Activated CD8-positive, alpha-beta memory T cell treated with anti-CD3 and anti-CD28 coated beads for 24 hours (primary cell): ENCODE measurements at regions not wholly inside any gene's neighbourhood (a gene's known extent, or its start where the extent isn't known, plus 50 kb on each side); places are given as distances from the start of the nearest gene placed in this dataset.
"Not testable (repeated sequence)": the region's sequence is repeated elsewhere in the genome, so short reads cannot be mapped to it uniquely, and the experiment has no call there.

Source experiments
- DNase-seq: peaks from one replicate; pipeline ENCODE4 v3.0.0-alpha.2; 2020

GRCh38 chr2:84038866-84039265, 420.2 kb downstream of the SUCLG1 start:
- no peak for DNase-seq

GRCh38 chr2:84033347-84033974, 425.6 kb downstream of the SUCLG1 start:
- no peak for DNase-seq

- no peak for DNase-seq
These were observed 427.6 kb downstream of the SUCLG1 start for GRCh38 chr2:84031312-84032050.

GRCh38 chr2:84029903-84030575, 429.0 kb downstream of the SUCLG1 start:
- no peak for DNase-seq

DNA sequence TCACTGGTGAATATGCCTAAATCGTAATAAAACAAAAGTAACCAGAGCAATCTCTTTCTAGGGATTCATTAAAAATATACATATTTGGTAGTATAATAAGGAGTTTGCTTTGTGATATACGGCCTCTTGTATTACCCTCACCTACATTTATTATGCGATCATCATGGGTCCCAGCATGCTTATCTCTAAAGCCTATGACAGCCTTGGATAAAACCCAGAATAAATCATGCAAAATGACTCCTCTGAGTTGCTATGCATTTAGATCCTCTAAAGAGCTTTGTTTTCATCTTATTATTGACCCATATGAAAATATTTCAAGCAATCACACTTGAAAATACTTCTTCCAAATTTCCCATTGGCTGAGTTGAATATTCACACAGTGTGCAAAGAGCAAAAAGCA, 432.3 kb downstream of the SUCLG1 start:
- no peak for DNase-seq

GRCh38 chr2:84022810-84023431, 436.2 kb downstream of the SUCLG1 start:
- DNase-seq: no peak

DNA sequence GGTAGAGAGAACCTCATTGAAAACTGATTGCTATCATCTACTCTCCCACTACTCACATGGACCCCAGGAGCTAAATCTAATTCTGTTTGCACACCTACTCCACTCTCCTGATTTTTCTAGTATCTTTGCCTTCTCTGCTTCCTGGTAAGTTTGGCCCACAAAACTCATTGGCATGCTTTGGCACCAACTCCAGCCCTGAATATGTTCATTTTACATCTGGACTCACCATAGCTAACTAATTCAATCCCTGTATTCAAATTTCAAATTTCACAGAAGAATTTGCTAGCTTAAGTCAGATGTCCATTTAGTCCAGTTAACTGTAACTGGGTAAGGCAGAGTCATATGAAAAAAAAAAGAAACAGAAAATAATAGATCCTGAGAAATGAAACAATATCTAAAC, 442.1 kb downstream of the SUCLG1 start:
- no peak for DNase-seq

DNA sequence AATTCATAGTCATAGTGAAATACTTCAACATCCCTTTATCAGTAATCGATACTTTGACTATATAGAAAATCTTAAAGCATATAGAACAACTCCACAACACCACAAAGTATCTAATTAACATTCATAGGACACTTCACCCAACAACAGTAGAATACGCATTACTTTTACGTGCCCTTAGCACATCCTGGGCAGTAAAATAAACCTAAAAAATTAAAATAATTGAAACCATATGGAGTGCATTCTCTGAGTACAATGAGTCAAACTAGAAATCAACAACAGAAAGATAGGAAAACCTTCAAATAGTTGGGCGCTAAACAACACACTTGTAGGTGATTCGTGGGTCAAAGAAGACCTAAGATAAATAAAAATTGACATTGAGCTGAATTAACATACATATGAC, 442.9 kb downstream of the SUCLG1 start:
- no peak for DNase-seq

DNA sequence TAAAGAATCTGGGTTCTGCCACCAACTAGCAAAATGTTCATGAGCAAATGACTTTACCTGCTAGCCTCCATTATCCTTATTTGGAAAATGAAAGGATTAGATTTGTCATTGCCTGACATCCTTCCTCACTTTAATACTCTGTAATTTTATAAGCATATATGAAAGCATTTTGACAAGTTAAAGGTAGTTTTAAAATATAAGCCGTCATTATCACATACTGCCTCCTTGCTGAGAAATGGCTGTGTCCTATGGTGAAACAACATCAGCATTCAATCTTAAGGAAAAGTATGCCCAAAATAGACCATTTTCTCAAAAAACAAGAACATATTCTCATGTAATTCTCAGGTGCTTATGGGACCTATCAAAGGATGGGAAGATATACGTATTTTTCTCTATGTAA, 461.2 kb downstream of the SUCLG1 start:
- no peak for DNase-seq

GRCh38 chr2:83994633-83995179, 464.4 kb downstream of the SUCLG1 start:
- no peak for DNase-seq

DNA sequence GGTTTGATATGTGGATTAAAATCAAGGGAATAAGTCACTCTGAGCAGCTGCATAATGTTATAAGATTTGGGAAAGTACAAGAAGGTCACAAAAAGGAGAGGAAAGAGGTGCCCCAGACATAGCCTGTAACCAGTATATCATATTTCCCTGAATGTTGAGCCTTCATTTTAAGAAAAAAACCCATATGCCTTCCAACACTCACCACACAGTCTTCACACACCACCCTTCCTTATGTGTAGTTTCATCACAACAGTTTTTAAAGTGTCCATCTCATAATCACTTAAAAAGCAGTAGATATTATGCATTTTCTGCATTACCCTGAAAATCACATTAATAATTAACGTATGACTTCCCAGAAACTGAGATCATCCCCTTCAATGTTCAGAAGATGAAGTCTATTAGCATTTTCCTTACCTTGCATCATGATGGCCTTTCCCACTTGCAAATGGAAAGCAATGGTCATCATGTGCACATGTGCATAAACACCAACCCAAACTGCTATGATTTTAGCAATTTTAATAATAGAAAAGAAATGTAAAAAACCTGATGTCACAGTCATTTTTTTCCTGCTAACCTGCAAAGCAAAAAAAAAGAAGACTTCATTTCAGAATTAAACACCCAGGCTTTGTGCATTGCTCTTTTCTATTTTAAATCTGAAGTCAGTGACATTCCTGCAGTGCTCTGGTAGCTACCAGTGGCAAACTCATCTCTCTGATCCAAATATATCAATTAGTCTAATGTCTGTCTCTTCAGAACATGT, 465.0 kb downstream of the SUCLG1 start:
- no peak for DNase-seq

GRCh38 chr2:83991992-83992391, 467.1 kb downstream of the SUCLG1 start:
- no peak for DNase-seq

DNA sequence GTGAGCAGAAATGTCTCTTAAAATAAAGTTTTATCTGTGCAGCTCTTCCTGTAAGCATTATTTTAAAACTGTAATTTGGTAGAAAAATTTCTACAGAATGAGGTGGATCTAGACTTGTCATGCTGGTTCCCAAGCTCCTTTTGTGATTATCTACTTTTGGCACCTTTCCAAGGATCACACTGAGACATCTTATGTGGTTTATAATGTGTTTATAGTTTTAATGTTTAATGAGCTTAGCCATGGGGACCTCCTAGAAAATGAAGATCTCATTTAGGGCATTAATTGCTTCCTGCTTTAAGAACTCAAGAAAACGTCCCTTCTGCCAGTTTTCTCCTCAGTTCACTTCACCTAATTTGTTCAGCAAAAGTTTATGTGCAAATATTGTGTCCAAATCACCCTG, 468.4 kb downstream of the SUCLG1 start:
- DNase-seq: no peak

- not testable (repeated sequence) for DNase-seq
These were observed 482.5 kb downstream of the SUCLG1 start for GRCh38 chr2:83976628-83977027.

DNA sequence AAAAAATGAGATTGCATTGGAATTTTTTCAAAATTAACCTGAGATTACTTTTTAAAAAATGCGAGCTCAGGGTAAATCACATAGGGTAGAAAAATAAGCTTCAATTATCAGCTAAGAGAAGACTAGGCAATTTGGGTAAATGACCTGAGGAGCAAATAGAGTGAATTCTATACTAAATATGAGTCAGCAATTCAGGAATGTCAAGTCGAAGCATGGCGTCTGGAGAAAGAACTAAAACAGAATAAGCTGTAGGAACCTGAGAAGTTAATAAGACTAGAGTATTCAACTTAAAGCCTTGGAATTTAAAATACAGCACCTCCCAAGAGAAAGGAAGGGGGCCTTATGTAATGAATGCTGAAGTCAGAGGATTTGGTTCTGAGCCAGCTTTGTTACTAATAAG, 487.0 kb downstream of the SUCLG1 start:
- no peak for DNase-seq

DNA sequence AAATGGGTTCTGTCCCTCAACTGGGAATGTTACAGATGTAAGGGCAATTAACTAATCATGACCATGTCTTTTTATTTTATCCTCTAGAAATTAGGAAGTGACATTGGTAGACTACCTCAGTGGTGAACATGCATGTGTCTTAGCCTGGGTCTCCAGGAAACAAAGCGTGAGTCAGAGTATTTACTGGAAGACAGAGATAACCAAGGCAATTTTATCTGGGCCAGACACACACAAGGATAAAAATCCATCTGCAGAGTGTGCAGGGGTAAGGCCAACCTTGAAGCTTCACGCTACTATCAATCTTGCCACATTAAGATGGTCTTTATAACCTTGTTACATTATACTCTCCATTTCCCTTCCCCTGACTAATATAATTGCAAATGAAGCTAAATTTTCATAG, 487.5 kb downstream of the SUCLG1 start:
- no peak for DNase-seq

GRCh38 chr2:83970217-83970929, 488.7 kb downstream of the SUCLG1 start:
- no peak for DNase-seq

DNA sequence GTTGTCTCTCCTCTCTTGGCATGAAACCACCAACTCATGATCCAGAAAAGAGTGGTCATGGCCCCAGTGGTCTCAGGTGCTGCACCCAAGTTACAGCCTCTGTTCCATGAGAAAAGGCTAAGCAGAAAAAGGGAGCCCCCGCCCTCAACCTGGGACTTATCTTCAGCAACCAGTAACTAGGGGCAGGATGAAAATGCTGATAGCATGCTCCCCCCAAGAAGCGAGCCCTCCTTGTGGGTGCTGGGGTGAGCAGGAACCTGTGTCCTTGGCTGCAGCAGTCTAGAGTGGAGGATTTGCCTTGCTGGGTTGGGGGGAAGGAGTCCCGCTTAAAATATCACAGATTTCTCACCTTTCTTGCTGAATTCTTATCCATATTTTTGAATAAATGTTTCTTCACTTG, 490.0 kb downstream of the SUCLG1 start:
- DNase-seq: no peak

DNA sequence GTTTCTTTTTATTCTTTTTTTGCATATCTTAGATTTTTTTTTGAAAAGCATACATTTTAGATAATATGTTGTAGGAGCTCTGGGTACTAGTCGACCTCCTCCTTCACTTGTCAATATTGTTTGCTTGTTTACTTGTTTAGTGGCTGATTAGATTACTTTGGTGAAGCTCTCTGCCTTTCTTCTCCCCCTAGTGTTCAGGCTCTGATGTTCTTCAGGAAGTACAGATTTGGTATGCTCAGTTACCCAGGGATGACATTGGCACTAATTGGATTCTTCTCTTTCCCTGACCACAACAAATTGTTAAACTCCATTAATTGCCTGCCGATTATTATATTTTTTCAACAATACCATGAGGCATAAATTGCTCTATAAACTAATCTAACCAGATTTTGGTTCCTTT, 491.2 kb downstream of the SUCLG1 start:
- no peak for DNase-seq

DNA sequence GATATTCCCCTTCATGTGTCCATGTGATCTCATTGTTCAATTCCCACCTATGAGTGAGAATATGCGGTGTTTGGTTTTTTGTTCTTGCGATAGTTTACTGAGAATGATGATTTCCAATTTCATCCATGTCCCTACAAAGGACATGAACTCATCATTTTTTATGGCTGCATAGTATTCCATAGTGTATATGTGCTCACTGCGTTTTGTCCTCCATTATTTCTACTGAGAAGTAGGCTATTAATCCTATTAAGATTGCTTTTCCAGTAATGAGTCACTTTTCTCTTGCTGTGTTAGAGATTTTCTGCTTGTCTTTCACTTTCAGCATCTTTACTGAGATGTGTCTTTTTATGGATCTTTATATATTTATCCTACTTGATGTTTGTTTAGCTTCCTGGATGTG, 492.1 kb downstream of the SUCLG1 start:
- not testable (repeated sequence) for DNase-seq

GRCh38 chr2:83961512-83961911, 497.6 kb downstream of the SUCLG1 start:
- DNase-seq: no peak

- no peak for DNase-seq
These were observed 498.7 kb downstream of the SUCLG1 start for GRCh38 chr2:83960371-83960770.
